Keratinocyte (primary cell): ENCODE measurements at regions not wholly inside any gene's neighbourhood (a gene's known extent, or its start where the extent isn't known, plus 50 kb on each side); places are given as distances from the start of the nearest gene placed in this dataset.

Experiments used
- DNase-seq: peaks from one replicate; pipeline ENCODE4 v3.0.0-alpha.2; 2011; ENCODE audit warnings: low read depth, missing footprints, low spot score
- FAIRE-seq: peaks from 2 replicates; lab custom pipeline; 2011; peaks lifted over from hg19 to GRCh38; lab: Jason Lieb, UNC
- H2AFZ ChIP-seq: 2 replicates; pipeline ENCODE4 v1.6.0; 2012; ENCODE audit warnings: low read length, control low read depth, inconsistent platforms; ENCODE audit not compliant: control insufficient read depth
- H3K27ac ChIP-seq: 2 replicates; pipeline ENCODE4 v1.5.1; 2011; ENCODE audit warnings: low read length; ENCODE audit not compliant: control insufficient read depth, insufficient read depth
- H3K27me3 ChIP-seq: 3 replicates; pipeline ENCODE4 v1.6.0; 2011; ENCODE audit warnings: low read length; ENCODE audit not compliant: control insufficient read depth, insufficient read depth; ENCODE audit errors: extremely low read depth
- H3K36me3 ChIP-seq, 2 experiments: 2 replicates in 1 of 2; 3 replicates in 1 of 2; pipeline ENCODE4 v1.5.1; 2011; ENCODE audit warnings: low read length in 2 of 2, mild to moderate bottlenecking in 1 of 2; ENCODE audit not compliant: control insufficient read depth in 2 of 2, insufficient read depth in 2 of 2; ENCODE audit errors: extremely low read depth in 1 of 2
- H3K4me1 ChIP-seq: 3 replicates; pipeline ENCODE4 v1.5.1; 2011; ENCODE audit warnings: low read length; ENCODE audit not compliant: control insufficient read depth, insufficient read depth; ENCODE audit errors: extremely low read depth
- H3K4me2 ChIP-seq: 3 replicates; pipeline ENCODE4 v1.6.0; 2011; ENCODE audit warnings: low read depth, low read length; ENCODE audit not compliant: control insufficient read depth, insufficient read depth; ENCODE audit errors: extremely low read depth
- H3K4me3 ChIP-seq, 3 experiments: fragments of 200-600 bp in 1 of 3; sonication (generic) in 1 of 3; 2 replicates in 2 of 3; 3 replicates in 1 of 3; pipeline ENCODE4 v1.5.1; 2011 to 2016; ENCODE audit warnings: low read length in 3 of 3, mild to moderate bottlenecking in 3 of 3, control low read depth in 2 of 3, inconsistent platforms in 1 of 3, low read depth in 1 of 3, mixed read lengths in 1 of 3, mixed run types in 1 of 3, moderate library complexity in 1 of 3; ENCODE audit not compliant: control insufficient read depth in 2 of 3, insufficient read depth in 2 of 3; ENCODE audit errors: extremely low read depth in 1 of 3
- H3K79me2 ChIP-seq: 2 replicates; pipeline ENCODE4 v1.6.0; 2012; ENCODE audit warnings: low read length; ENCODE audit not compliant: control insufficient read depth, insufficient read depth
- H3K9ac ChIP-seq: 3 replicates; pipeline ENCODE4 v1.6.0; 2011; ENCODE audit warnings: low read length; ENCODE audit not compliant: control insufficient read depth, insufficient read depth; ENCODE audit errors: extremely low read depth
- H3K9me1 ChIP-seq: 3 replicates; pipeline ENCODE4 v1.6.0; 2011; ENCODE audit warnings: low read length; ENCODE audit not compliant: control insufficient read depth, insufficient read depth; ENCODE audit errors: extremely low read depth
- H3K9me3 ChIP-seq: 2 replicates; pipeline ENCODE4 v1.5.1; 2012; ENCODE audit warnings: low read depth, low read length; ENCODE audit not compliant: control insufficient read depth
- H4K20me1 ChIP-seq: 3 replicates; pipeline ENCODE4 v1.6.0; 2011; ENCODE audit warnings: low read length; ENCODE audit not compliant: control insufficient read depth, insufficient read depth; ENCODE audit errors: extremely low read depth
- EZH2 ChIP-seq: IDR thresholded peaks from one replicate; pipeline ENCODE4 v1.6.1; 2012; ENCODE audit warnings: inconsistent platforms, mild to moderate bottlenecking, low read length, moderate library complexity
- dilution Hi-C: fragments of 300-500 bp; cut with MboI; formaldehyde crosslinking; loops from one replicate; pipeline ENCODE4 v1.7.0; 2020; ENCODE audit warnings: low sequenced_read_pairs; ENCODE audit not compliant: extremely low pct_ligation_motif_present
- TF ChIP-seq, protein P1 (sequence below), 3 experiments: IDR thresholded peaks in 1 of 3; conservative IDR thresholded peaks in 1 of 3; optimal IDR thresholded peaks in 1 of 3; 2 replicates in 2 of 3; 3 replicates in 1 of 3; pipeline versions ENCODE3 to v1.5.1; 2011; ENCODE audit warnings: low read length in 3 of 3, mild to moderate bottlenecking in 3 of 3, moderate library complexity in 2 of 3, control low read depth in 1 of 3, inconsistent platforms in 1 of 3; ENCODE audit not compliant: insufficient read depth in 2 of 3; ENCODE audit errors: extremely low read depth in 1 of 3

GRCh38 chr3:22189616-22190015, 438.6 kb upstream of the ZNF385D start:
- Histone ChIP-seq H3K4me3 (no peak overlapping the region), H3K9me1 (no peaks in the 10 kb centered on the region), H3K27ac (no peak overlapping the region), H2AFZ (no peak overlapping the region), H3K27me3 (no peaks in the 10 kb centered on the region), H3K4me2 (no peak overlapping the region), H3K9me3 (peaks cover 2% of the 10 kb centered on the region), H3K9ac (no peak overlapping the region), H3K79me2 (no peaks in the 10 kb centered on the region), H4K20me1 (no peaks in the 10 kb centered on the region), H3K4me1 (no peaks in the 10 kb centered on the region), H3K36me3 (no peaks in the 10 kb centered on the region)
- TF ChIP-seq, protein P1, sequence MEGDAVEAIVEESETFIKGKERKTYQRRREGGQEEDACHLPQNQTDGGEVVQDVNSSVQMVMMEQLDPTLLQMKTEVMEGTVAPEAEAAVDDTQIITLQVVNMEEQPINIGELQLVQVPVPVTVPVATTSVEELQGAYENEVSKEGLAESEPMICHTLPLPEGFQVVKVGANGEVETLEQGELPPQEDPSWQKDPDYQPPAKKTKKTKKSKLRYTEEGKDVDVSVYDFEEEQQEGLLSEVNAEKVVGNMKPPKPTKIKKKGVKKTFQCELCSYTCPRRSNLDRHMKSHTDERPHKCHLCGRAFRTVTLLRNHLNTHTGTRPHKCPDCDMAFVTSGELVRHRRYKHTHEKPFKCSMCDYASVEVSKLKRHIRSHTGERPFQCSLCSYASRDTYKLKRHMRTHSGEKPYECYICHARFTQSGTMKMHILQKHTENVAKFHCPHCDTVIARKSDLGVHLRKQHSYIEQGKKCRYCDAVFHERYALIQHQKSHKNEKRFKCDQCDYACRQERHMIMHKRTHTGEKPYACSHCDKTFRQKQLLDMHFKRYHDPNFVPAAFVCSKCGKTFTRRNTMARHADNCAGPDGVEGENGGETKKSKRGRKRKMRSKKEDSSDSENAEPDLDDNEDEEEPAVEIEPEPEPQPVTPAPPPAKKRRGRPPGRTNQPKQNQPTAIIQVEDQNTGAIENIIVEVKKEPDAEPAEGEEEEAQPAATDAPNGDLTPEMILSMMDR (optimal IDR thresholded peaks at IDR 0.05 in 1 of 3, IDR thresholded peaks at IDR 0.05 in 1 of 3, conservative IDR thresholded peaks at IDR 0.05 in 1 of 3; ENCODE audit: extremely low read depth in 1 of 3, insufficient read depth in 2 of 3, low read length in 3 of 3): no peak
- TF ChIP-seq EZH2: no peak
- dilution Hi-C loops: no loop called here
- DNase-seq (no peak), FAIRE-seq (no peak)

DNA sequence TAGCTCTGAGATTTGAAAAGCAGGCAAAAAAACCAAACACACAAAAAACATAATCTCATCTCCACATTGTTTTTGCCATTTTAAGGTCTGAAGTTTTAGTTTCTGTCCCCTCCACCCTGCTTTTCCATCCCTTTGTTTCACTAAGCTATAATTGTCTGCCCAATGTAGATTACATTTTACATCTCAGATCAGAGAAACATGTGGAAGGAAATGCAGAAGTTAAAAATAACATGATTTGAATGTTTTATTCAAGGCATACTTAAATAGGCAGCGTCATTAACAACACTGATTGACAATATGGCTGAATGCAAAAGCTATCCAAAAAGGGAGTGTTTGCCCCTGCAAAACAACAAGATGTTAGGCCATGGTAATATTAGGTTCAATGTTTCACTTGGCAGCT, 448.1 kb upstream of the ZNF385D start:
- FAIRE-seq (no peak), DNase-seq (no peak)
- dilution Hi-C loops: no loop called here
- no peaks in the 10 kb centered on the region for H4K20me1 ChIP-seq
- no peak overlapping the region for H3K4me2 ChIP-seq
- no peak overlapping the region for H2AFZ ChIP-seq
- no peak overlapping the region for H3K4me3 ChIP-seq
- no peaks in the 10 kb centered on the region for H3K79me2 ChIP-seq
- no peak overlapping the region for H3K9ac ChIP-seq
- H3K9me1 ChIP-seq: no peaks in the 10 kb centered on the region
- peaks cover 2% of the 10 kb centered on the region for H3K9me3 ChIP-seq
- no peaks in the 10 kb centered on the region for H3K4me1 ChIP-seq
- H3K36me3 ChIP-seq: no peaks in the 10 kb centered on the region
- no peaks in the 10 kb centered on the region for H3K27me3 ChIP-seq
- TF ChIP-seq, protein P1 (optimal IDR thresholded peaks at IDR 0.05 in 1 of 3, IDR thresholded peaks at IDR 0.05 in 1 of 3, conservative IDR thresholded peaks at IDR 0.05 in 1 of 3; ENCODE audit: extremely low read depth in 1 of 3, insufficient read depth in 2 of 3, low read length in 3 of 3): no peak
- TF ChIP-seq EZH2: no peak
- H3K27ac ChIP-seq: no peak overlapping the region
